DMS53 (cell line): ENCODE measurements at regions not wholly inside any gene's neighbourhood (a gene's known extent, or its start where the extent isn't known, plus 50 kb on each side); places are given as distances from the start of the nearest gene placed in this dataset.
"Not testable (repeated sequence)": the region's sequence is repeated elsewhere in the genome, so short reads cannot be mapped to it uniquely, and the experiment has no call there.

Experiments
- DNase-seq: peaks from one replicate; lab custom pipeline; 2025; lab: John Stamatoyannopoulos, UW

DNA sequence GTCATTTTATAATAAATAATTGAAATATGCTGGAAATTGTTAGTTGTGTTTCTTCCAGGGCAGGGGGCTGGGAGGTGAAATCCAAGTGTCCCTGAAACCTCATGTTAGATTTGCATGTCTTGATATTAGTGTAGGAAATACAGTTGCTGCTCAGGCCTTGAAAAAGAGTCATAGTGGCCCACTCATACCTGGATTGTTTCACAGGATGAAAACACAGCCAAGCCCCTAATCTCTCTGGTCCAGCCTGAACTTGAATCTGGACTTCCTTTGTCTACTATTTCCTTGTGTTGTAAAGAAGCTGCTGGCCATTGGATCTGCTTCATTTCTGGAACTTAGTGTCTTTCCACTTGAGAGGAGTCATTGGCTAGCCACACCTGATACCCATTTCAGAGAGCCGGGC lies 108.8 kb upstream of the JARID2 start:
- no peak for DNase-seq

DNA sequence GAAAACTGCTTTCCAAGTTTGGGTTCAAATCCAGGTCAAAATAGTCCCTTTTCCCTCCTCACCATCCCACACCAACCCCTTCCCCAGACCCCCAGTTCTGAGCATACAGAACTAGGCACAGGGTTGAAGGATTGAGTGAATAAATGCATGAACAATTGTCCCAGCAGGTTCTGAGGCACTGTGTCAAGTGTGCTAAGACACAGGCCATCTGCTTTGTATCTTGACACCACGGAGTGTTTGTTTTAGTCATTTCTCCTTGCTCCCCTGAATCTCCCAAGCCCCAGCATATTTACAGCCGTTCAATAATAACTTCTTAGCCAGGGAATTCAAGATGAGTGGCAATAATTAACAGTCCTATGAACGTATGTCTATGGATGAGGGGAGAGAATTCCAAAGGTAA lies 102.8 kb upstream of the JARID2 start:
- no peak for DNase-seq

DNA sequence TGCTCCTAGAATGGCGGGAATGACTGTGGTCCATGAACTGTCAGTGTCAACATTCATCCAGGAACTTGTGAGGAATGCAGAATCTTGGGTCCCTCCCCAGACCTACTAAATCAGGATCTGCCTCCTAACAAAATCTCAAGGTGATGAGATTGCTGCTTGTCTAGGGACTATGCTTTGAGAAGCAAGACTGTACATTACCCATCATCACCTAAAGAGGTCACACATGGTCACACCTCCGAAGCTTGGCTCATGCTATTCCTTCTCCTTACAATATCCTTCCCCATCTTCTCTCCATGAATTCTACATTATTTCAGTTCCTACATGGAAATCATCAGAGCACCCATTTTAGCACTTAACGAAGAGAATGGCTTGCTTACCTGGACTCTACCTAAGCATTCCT lies 102.3 kb upstream of the JARID2 start:
- DNase-seq = no peak

DNA sequence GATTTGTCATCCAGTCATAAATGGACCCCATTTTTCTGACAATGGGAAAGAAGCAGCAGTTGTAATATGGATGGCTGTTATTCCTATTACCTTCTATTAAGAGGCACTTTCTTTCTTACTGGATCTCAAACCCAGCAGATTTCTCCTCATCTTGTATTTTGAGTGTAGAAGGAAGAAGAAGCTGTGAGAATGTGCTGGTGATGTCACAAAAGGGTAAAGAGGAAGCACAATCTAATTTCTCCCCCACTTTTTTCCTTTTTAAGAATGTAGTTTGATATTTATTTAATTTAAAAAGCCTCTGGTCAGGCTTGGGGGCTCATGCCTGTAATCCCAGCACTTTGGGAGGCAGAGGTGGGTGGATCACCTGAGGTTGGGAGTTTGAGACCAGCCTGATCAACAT lies 100.0 kb upstream of the JARID2 start:
- DNase-seq = no peak

DNA sequence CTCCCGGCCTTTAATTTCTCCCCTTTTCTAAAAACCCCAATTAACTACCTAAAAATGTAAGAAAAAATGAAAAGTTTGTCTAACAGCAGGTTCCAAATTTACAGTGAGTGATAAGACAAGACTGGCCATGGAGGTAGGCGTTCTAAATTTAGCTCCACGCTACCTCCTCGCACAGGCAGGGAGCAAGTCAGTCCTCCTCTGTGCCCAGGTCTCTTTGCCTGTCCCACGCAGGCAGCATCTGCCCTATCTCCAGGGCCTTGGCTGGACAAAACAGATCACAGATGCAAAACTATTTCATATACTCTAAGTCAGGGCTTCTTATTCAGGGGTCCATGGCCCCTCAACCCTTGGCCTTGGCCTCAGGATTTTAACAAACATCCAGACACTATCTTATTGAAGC lies 98.0 kb upstream of the JARID2 start:
- DNase-seq = no peak

DNA sequence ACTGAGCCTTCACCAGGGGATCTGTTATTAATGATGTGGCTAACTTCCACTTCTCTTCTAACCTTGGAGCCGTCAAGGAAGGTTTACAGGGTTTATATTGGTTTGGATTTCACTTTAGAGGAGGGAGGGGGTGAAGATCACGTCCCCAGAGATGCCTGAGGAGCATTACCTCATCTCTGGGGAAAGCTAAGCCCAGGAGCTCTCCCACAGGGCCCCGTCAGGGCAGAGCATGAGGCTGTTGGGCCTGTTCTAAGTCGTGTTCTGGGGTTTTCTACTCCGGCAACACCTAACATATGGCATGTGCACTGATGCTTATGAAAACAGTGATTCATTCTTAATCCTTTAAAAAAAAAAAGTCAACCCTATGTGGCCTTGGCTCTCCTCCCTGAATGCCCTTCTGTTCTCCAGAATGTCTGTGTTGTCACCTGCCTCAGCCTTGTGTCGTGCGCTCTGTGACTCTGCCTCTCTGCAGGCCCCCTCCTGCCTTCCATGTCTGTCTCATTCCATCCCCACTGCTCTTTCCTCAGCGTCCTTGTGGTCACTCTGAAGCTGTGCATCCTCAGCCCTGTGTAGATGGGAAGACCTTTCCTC lies 97.4 kb upstream of the JARID2 start:
- DNase-seq = peak; percentile 53

DNA sequence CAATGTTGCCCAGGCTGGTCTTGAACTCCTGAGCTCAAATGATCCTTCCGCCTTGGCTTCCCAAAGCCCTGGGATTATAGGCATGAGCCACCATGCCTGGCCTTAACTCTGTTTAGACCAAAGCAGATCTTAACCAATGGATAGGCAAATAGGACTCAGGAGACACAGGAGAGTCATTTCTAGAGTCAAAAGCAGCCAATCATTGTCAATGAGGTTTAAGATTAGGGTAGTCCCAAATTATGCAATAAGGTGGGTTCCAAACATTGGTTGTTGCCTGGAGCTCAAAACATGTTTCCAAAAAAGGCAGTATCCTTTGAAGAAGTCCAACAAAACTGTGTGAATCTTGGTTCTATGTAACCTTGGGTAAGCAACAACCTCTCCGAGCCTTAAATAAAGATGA lies 95.7 kb upstream of the JARID2 start:
- DNase-seq = no peak

DNA sequence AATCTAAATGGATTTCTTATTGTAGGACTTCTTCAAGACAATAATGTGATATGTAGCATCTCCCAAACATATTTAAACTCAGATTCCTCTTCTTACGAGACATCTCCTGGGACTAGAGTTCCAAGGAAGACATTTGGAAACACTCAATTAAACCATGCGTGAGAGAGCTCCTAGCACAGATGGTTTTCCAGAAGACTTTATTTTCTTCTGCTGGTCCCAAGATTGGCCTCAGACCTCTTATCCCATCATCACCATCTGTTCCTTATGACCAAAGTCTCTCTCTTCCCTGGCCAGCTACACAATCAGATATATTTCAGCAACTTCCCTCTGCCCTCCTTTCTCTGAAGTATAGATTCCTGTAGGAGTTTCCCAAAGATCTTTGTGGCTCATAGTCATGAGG lies 93.2 kb upstream of the JARID2 start:
- DNase-seq = no peak

DNA sequence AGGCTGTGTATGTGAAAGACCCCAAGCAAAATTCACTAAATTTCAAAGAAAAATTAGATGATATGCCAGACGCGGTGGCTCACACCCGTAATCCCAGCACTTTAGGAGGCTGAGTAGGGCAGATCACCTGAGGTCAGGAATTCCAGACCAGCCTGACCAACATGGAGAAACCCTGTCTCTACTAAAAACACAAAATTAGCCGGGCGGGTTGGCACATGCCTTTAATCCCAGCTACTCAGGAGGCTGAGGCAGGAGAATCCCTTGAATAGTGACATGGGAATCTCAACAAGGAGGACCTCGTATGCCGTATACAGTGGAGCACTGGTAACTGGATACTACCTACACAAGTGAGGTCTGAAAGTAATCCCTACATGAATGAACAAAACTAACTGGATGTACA lies 92.7 kb upstream of the JARID2 start:
- no peak for DNase-seq

DNA sequence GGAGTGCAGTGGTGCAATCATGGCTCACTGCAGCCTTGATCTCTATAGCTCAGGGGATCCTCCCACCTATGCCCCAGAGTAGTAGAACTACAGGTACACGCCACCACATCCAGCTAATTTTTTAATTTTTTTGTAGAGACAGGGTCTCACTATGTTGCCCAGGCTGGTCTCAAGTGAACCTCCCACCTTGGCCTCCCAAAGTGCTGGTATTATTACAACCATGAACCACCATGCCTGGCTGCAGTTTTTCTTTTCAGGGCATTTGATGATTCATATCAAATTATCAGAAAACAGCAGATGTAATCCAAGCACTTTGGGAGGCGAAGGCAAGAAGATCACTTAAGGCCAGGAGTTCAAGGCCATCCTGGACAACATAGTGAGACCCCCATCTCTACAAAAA lies 88.4 kb upstream of the JARID2 start:
- DNase-seq = no peak

DNA sequence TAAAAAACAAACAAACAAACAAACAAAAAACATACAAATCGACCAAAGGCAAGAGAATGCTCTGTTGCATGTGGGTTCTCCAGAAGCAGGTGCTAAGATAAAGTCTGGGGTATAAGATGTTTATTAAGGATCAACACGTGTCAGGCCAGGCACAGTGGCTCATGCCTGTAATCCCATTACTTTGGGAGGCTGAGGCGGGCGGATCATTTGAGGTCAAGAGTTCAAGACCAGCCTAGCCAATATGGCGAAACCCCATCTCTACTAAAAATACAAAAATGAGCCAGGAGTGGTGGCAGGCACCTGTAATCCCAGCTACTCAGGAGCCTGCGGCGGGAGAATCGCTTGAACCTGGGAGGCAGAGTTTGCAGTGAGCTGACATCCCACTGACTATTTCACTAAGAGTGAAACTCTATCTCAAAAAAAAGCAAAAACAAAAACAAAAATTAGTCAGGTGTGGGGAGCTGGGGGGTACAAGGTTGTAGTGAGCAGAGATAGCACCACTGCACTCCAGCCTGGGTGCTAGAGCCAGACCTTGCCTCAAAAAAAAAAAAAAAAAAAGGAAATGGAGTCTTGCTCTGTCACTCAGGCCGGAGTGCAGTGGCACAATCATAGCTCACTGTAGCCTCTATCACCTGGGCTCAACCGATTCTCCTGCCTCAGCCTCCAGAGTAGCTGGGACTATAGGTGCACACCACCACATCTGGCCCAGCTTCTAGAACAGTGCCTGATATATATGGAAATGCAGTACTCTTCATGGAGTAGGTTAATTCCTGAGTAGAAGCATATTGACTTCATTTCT lies 86.8 kb upstream of the JARID2 start:
- no peak for DNase-seq

DNA sequence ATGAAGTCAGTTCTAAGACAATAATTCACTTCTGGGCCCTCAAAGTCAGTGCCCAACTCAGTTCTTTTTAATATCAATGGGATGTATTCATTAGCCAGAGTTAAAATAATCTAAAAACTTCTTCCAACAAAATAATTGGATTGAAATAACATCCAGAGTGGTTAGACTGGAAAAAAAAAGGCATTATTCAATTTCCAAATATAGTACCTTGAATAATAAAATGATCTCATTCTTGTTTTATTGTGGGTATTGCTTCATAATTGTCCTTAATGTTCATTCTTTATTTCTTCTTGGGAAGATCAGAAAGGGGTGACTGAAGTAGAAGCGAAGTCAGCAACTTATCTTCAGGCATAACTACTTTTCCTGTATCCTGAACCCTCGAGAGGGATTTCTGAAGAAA lies 85.1 kb upstream of the JARID2 start:
- no peak for DNase-seq

DNA sequence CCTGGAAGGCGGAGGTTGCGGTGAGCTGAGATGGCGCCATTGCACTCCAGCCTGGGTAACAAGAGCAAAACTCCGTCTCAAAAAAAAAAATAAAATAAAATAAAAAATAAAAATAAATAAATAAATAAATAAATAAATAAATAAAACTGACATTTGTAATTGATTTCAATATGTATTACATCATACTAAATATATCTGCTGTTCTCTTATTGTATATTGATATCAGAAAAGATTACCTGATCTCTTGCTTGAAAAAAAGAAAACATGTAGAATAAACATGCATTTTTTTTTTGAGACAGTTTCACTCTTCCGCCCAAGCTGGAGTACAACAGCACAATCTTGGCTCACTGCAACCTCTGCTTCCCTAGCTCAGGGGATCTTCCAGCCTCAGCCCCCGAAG lies 81.0 kb upstream of the JARID2 start:
- not testable (repeated sequence) for DNase-seq

DNA sequence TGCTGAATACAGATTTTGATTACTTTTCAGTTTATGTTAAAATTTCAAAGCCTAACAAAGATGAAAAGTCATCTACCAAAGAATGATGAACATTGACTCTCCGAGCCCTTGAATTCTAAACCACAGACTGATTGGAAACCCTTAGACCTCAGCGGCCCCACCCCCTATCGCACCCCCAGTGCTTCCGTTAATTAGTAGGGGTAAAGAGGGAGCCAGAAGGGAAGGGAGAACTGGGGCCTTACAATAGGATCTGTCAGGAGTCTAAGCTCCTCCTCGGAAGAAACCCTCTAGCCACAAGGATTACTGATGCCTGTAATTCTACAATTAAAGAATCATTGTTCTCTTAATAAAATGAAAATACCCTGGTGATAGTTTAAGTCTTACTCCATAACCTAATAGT lies 79.7 kb upstream of the JARID2 start:
- DNase-seq = no peak

DNA sequence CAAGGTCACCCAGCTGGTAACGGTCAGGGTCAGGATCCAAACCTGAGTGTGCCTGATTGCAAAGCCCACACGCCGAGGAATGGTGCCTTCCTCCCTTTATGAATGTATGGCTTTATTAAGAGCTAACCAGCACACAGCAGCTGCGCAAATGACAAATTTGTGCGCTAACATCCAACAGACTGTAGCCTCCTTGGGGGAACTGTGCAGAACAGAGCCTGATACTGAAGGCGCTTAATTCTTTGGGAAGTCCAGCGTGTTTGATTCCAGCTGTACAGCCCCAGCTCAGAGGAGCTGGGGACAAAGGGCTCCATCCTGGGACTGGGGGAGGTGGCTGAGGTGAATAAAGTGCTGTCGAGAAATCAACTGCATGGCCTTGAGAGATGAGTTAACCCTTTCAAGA lies 75.7 kb upstream of the JARID2 start:
- no peak for DNase-seq

DNA sequence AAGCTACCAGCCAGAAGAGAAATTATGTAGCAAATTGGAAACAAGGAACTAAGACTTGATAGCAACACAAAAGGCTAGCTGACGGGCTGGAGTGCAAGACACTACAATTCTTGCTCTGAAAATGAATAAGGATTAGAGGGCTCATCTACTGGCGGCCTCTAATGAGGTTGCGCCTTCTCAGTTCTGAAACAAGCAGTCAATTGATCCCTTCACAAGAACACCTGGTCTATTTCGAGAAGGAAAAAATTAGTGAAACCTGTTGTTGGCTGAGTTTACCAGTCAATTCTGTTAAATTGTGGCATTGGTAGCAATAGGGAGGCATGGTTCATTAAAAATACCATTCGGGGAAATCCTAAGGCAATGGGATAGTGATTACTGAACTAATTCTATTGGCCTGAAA lies 74.8 kb upstream of the JARID2 start:
- no peak for DNase-seq

DNA sequence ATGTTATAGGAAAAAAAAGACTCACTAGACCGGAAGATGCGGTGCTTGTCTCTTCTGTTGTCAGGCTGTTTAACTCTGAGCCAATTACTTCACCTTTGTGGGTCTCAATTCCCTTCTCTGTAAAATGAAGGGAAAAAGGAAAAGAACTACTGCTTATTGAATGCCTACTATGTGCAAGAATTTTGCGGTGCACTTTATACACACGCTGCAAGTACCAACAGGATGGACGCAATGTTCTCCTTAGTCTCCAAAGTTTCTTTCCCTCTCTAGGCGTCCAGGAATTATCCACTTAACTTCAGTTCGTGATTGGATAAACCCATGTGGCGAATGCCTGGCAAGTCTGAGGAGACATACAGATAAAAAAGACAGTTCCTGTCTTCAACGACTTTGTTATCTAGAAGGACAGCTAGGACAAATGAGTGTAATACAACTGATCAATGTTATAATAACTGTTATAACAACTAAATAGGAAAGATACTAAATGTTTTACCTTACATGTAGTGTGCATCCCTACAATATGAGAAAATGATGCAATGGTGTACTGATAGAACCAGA lies 69.0 kb upstream of the JARID2 start:
- no peak for DNase-seq

DNA sequence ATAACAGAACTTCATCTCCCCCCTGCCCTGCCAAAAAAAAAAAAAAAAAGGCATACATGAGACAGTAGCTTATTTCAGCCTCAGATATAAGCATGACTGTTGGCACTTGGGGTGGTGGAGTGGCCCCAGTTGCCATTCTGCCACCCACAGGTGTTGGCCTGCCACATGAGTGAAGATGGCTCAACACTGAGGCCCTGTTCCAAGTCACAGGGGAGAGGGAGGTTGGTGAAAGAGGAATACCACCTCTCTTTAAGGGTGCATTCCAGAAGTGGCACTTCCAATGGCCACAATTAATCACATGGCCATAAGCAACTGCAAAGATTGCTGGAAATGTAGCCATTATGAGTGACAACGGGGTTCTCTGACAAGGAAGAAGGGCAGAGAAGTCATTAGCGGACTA lies 61.9 kb upstream of the JARID2 start:
- DNase-seq = no peak

DNA sequence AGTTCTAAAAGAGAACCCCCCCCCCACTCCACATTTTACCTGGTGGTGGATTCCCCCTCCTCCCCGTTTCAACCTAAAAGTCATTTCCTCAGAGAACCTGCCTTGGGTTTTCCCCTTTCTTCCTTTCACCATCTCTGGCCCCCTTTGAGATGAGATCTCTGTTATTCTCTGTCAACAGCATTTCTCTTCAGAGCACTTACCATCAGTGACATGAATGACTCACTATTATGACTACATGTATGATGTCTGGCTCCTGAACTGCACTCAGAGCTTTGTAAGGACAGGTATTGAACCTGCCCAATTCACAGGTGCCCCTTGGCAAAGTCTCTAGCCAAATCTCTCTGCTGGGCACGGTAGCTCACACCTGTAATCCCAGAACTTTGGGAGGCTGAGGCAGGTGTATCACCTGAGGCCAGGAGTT lies 61.4 kb upstream of the JARID2 start:
- DNase-seq = peak; percentile 42

DNA sequence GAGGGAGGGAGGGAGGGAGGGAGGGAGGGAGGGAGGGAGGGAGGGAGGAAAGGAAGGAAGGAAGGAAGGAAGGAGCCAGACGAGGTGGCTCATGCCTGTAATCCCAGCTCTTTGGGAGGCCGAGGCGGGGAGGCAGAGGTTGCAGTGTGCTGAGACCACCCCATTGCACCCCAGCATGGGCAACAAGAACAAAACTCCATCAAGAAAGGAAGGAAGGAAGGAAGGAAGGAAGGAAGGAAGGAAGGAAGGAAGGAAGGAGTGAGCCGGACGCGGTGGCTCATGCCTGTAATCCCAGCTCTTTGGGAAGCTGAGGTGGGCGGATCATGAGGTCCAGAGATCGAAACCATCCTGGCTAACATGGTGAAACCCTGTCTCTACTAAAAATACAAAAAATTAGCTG lies 60.8 kb upstream of the JARID2 start:
- not testable (repeated sequence) for DNase-seq

DNA sequence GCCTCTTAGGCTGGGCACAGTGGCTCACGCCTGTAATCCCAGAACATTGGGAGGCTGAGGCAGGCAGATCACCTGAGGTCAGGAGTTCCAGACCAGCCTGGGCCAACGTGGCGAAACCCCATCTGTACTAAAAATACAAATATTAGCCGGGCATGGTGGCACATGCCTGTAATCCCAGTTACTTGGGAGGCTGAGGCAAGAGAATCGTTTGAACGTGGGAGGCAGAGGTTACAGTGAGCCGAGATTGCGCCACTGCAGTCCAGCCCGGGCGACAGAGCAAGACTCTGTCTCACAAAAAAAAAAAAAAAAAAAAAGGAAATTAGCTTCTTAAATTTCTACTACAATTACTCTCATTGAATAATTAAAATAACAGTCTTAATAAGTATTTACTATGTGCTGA lies 52.4 kb upstream of the JARID2 start:
- DNase-seq = not testable (repeated sequence)

DNA sequence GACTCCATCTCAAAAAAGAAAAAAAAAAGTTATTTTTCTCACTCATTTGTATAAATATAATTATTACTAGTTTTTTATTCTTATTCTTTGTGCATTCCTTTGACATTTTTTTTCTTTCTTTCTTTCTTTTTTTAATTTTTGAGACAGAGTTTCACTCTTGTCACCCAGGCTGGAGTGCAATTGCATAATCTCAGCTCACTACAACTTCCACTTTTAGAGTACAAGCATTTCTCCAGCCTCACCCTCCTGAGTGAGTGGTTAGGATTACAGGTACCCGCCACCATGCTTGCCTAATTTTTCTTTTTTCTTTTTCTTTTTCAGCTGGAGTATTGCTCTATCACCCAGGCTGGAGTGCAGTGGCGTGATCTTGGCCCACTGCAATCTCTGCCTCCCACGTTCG lies 51.4 kb upstream of the JARID2 start:
- DNase-seq = no peak
